HEK293 (cell line): ENCODE measurements at regions not wholly inside any gene's neighbourhood (a gene's known extent, or its start where the extent isn't known, plus 50 kb on each side); places are given as distances from the start of the nearest gene placed in this dataset.

Source experiments
- CTCF ChIA-PET: fragments of 350-600 bp; formaldehyde crosslinking; extraction: SDS; loops from one replicate; lab custom pipeline; 2021; ENCODE audit warnings: antibody characterized with exemption; lab: Yijun Ruan, JAX
- POLR2A ChIA-PET: fragments of 300-600 bp; formaldehyde crosslinking; extraction: SDS; loops from one replicate; lab custom pipeline; 2020; ENCODE audit warnings: antibody characterized with exemption, inconsistent platforms; lab: Yijun Ruan, JAX
- H3K27ac ChIP-seq: fragments of 200-500 bp; sonication (Bioruptor generic); 2 replicates; pipeline ENCODE4 v1.5.1; 2014; ENCODE audit warnings: low read depth, low read length, control low read depth, inconsistent platforms; ENCODE audit errors: extremely low read depth
- H3K36me3 ChIP-seq, 2 experiments: fragments of 200-500 bp in 1 of 2; sonication (Bioruptor generic) in 1 of 2; 1 replicate in 1 of 2; 2 replicates in 1 of 2; pipeline ENCODE4 v1.5.1; 2014 to 2017; ENCODE audit warnings: inconsistent platforms in 2 of 2, low read length in 2 of 2; ENCODE audit not compliant: control insufficient read depth in 2 of 2, insufficient read depth in 1 of 2
- H3K4me1 ChIP-seq: fragments of 200-500 bp; sonication (Bioruptor generic); 2 replicates; pipeline ENCODE4 v1.5.1; 2014; ENCODE audit warnings: mild to moderate bottlenecking, low read length, inconsistent platforms; ENCODE audit not compliant: control insufficient read depth, insufficient read depth
- H3K4me3 ChIP-seq: 2 replicates; pipeline ENCODE4 v1.5.1; 2011; ENCODE audit warnings: low read depth, mild to moderate bottlenecking, control low read depth, low read length, moderate library complexity
- H3K9me3 ChIP-seq: fragments of 200-500 bp; sonication (Bioruptor generic); 2 replicates; pipeline ENCODE4 v1.5.1; 2014; ENCODE audit warnings: low read depth, low read length, inconsistent platforms; ENCODE audit not compliant: control insufficient read depth, insufficient read depth
- FEZF1 ChIP-seq: fragments of 450-650 bp; formaldehyde crosslinking; IDR thresholded peaks from 2 replicates; pipeline ENCODE4 v1.5.1; 2016; ENCODE audit warnings: missing biosample characterization, missing genetic modification characterization
- HOXC10 ChIP-seq: sonication (generic); formaldehyde crosslinking; IDR thresholded peaks from 2 replicates; pipeline ENCODE4 v1.8.1; 2023; ENCODE audit warnings: mild to moderate bottlenecking, missing genetic modification reagents
- IKZF3 ChIP-seq: fragments of 450-650 bp; IDR thresholded peaks from 2 replicates; pipeline ENCODE4 v1.5.0; 2018; ENCODE audit warnings: missing biosample characterization, mild to moderate bottlenecking, missing genetic modification characterization, moderate library complexity
- KLF10 ChIP-seq: fragments of 450-650 bp; IDR thresholded peaks from 2 replicates; pipeline ENCODE4 v1.5.1; 2018; ENCODE audit warnings: missing biosample characterization, mild to moderate bottlenecking, missing genetic modification characterization
- KLF7 ChIP-seq: fragments of 450-650 bp; formaldehyde crosslinking; IDR thresholded peaks from 2 replicates; pipeline ENCODE4 v1.5.1; 2016; ENCODE audit warnings: missing biosample characterization, missing genetic modification characterization, borderline replicate concordance
- TRIM28 ChIP-seq: IDR thresholded peaks from 2 replicates; pipeline ENCODE4 v1.6.1; 2011; ENCODE audit warnings: low read length, control low read depth, borderline replicate concordance
- WT1 ChIP-seq: fragments of 450-650 bp; formaldehyde crosslinking; IDR thresholded peaks from 2 replicates; pipeline ENCODE4 v1.5.1; 2016; ENCODE audit warnings: missing biosample characterization, missing genetic modification characterization
- YY2 ChIP-seq: fragments of 450-650 bp; formaldehyde crosslinking; IDR thresholded peaks from 2 replicates; pipeline ENCODE4 v1.5.1; 2016; ENCODE audit warnings: missing biosample characterization, missing genetic modification characterization
- ZBTB17 ChIP-seq: fragments of 450-650 bp; formaldehyde crosslinking; IDR thresholded peaks from 2 replicates; pipeline ENCODE4 v1.5.1; 2016; ENCODE audit warnings: missing biosample characterization, missing genetic modification characterization
- ZBTB20 ChIP-seq: fragments of 450-650 bp; formaldehyde crosslinking; IDR thresholded peaks from 2 replicates; pipeline ENCODE4 v1.5.1; 2016; ENCODE audit warnings: missing biosample characterization, missing genetic modification characterization
- ZNF132 ChIP-seq: fragments of 450-650 bp; formaldehyde crosslinking; IDR thresholded peaks from 2 replicates; pipeline ENCODE4 v1.5.1; 2017; ENCODE audit warnings: missing biosample characterization, missing genetic modification characterization, borderline replicate concordance
- ZNF16 ChIP-seq: fragments of 450-650 bp; formaldehyde crosslinking; IDR thresholded peaks from 2 replicates; pipeline ENCODE4 v1.5.1; 2016; ENCODE audit warnings: low read depth, missing biosample characterization, missing genetic modification characterization
- ZNF169 ChIP-seq: fragments of 450-650 bp; formaldehyde crosslinking; IDR thresholded peaks from 2 replicates; pipeline ENCODE4 v1.5.1; 2016; ENCODE audit warnings: missing biosample characterization, missing genetic modification characterization
- ZNF214 ChIP-seq: fragments of 450-650 bp; formaldehyde crosslinking; IDR thresholded peaks from 2 replicates; pipeline ENCODE4 v1.5.1; 2017; ENCODE audit warnings: missing biosample characterization, mild to moderate bottlenecking, missing genetic modification characterization, borderline replicate concordance
- ZNF266 ChIP-seq: fragments of 450-650 bp; formaldehyde crosslinking; IDR thresholded peaks from 2 replicates; pipeline ENCODE4 v1.5.1; 2016; ENCODE audit warnings: missing biosample characterization, missing genetic modification characterization, low read depth
- ZNF621 ChIP-seq: fragments of 450-650 bp; formaldehyde crosslinking; IDR thresholded peaks from 2 replicates; pipeline ENCODE4 v1.5.1; 2017; ENCODE audit warnings: missing biosample characterization, missing genetic modification characterization
- ZNF624 ChIP-seq: fragments of 450-650 bp; formaldehyde crosslinking; IDR thresholded peaks from 2 replicates; pipeline ENCODE4 v1.5.1; 2017; ENCODE audit warnings: missing biosample characterization, missing genetic modification characterization
- ZNF660 ChIP-seq: fragments of 450-650 bp; IDR thresholded peaks from 2 replicates; pipeline ENCODE4 v1.5.1; 2018; ENCODE audit warnings: missing biosample characterization, mild to moderate bottlenecking, missing genetic modification characterization
- ZNF792 ChIP-seq: fragments of 450-650 bp; formaldehyde crosslinking; IDR thresholded peaks from 2 replicates; pipeline ENCODE4 v1.5.1; 2016; ENCODE audit warnings: missing biosample characterization, missing genetic modification characterization
- TF ChIP-seq, protein P1 (sequence below): fragments of 450-650 bp; formaldehyde crosslinking; IDR thresholded peaks from 2 replicates; pipeline ENCODE4 v1.5.1; 2016; ENCODE audit warnings: missing biosample characterization, missing genetic modification characterization
- TF ChIP-seq, protein P2 (sequence below): fragments of 450-650 bp; formaldehyde crosslinking; IDR thresholded peaks from 2 replicates; pipeline ENCODE4 v1.5.1; 2017; ENCODE audit warnings: missing biosample characterization, missing genetic modification characterization
- TF ChIP-seq, protein P3 (sequence below): fragments of 450-650 bp; formaldehyde crosslinking; IDR thresholded peaks from 2 replicates; pipeline ENCODE4 v1.5.1; 2016; ENCODE audit warnings: missing biosample characterization, missing genetic modification characterization
- TF ChIP-seq, protein P4 (sequence below): fragments of 450-650 bp; IDR thresholded peaks from 2 replicates; pipeline ENCODE4 v1.5.1; 2018; ENCODE audit warnings: missing biosample characterization, mild to moderate bottlenecking, missing genetic modification characterization

DNA sequence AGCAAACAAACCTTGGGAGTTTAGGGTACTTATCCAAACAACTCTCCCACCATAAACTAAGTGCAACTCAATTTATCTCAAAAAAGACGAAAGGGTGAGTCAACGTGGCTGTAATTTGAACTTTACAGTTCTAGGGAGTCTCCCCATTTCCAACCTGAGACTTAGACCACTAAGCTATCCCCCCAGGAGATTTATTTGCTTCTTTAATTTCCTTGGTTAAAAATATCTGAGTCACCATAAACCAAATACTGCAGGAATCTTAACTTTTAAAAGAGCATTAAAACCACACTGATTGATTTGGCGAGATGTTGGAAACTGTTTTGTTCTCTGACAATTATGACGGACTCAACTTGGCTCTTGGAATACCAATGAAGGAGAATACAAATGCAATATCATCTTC is 299.3 kb upstream of the SOX9 start:
- ChIA-PET POLR2A (no interaction called here), CTCF (interaction anchor here (0.7 to 1.3 kb wide), 3 partner anchors 11 to 310 kb away, joined by 3 to 6 read pairs (median 4); no protein-coding TSS in a partner anchor)
- Histone ChIP-seq H3K36me3 (no peaks in the 10 kb centered on the region), H3K9me3 (no peaks in the 10 kb centered on the region), H3K4me1 (peaks cover 10% of the 10 kb centered on the region; the same call in 1 of the 2 replicates), H3K4me3 (no peak overlapping the region), H3K27ac (no peak overlapping the region)
- no peak for TF ChIP-seq ZNF169 (tag by site-specific recombination)
- peak; percentile 90 for TF ChIP-seq WT1 (tag by site-specific recombination)
- TF ChIP-seq ZBTB17 (tag by site-specific recombination): no peak
- TF ChIP-seq, protein P1, sequence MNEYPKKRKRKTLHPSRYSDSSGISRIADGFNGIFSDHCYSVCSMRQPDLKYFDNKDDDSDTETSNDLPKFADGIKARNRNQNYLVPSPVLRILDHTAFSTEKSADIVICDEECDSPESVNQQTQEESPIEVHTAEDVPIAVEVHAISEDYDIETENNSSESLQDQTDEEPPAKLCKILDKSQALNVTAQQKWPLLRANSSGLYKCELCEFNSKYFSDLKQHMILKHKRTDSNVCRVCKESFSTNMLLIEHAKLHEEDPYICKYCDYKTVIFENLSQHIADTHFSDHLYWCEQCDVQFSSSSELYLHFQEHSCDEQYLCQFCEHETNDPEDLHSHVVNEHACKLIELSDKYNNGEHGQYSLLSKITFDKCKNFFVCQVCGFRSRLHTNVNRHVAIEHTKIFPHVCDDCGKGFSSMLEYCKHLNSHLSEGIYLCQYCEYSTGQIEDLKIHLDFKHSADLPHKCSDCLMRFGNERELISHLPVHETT (tag by site-specific recombination): no peak
- TF ChIP-seq ZNF621 (tag by site-specific recombination): no peak
- no peak for TF ChIP-seq YY2 (tag by site-specific recombination)
- peak; percentile 72 for TF ChIP-seq FEZF1 (tag by site-specific recombination)
- TF ChIP-seq, protein P2, sequence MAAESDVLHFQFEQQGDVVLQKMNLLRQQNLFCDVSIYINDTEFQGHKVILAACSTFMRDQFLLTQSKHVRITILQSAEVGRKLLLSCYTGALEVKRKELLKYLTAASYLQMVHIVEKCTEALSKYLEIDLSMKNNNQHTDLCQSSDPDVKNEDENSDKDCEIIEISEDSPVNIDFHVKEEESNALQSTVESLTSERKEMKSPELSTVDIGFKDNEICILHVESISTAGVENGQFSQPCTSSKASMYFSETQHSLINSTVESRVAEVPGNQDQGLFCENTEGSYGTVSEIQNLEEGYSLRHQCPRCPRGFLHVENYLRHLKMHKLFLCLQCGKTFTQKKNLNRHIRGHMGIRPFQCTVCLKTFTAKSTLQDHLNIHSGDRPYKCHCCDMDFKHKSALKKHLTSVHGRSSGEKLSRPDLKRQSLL: no peak
- no peak for TF ChIP-seq ZNF266
- no peak for TF ChIP-seq ZNF660 (tag by site-specific recombination)

DNA sequence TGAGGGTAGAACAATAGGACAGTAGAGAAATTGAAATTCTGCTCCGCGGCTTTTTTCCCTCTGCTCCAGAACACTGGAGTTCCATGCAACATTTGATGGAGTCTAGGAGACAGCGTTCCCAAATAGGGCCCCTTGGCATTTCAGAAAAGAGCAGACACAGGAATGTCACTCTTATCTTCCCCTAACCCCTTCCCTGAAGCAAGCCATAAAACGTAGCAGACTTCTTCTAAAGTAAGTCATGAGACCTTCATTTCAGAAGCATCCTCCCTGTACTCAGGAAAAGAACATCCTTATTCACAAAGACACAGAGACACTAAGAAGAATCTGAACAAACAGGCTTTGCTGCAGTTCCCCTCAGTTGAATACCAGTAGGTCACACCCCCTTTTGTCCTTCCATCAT is 296.1 kb upstream of the SOX9 start:
- Histone ChIP-seq H3K4me3 (no peak overlapping the region), H3K9me3 (no peaks in the 10 kb centered on the region)
- POLR2A ChIA-PET: no interaction called here
- TF ChIP-seq ZNF624 (tag by site-specific recombination) (no peak), ZNF792 (tag by site-specific recombination) (no peak), KLF10 (tag by site-specific recombination) (no peak), ZNF132 (tag by site-specific recombination) (no peak)
- TF ChIP-seq, all 188 proteins: peak for 0
- CTCF ChIA-PET: interaction anchor here (0.7 kb wide), 1 partner anchor 855 kb away, joined by 3 read pairs; no protein-coding TSS in a partner anchor
- Histone ChIP-seq H3K36me3 (no peaks in the 10 kb centered on the region), H3K27ac (no peak overlapping the region), H3K4me1 (peaks cover 13% of the 10 kb centered on the region)

DNA sequence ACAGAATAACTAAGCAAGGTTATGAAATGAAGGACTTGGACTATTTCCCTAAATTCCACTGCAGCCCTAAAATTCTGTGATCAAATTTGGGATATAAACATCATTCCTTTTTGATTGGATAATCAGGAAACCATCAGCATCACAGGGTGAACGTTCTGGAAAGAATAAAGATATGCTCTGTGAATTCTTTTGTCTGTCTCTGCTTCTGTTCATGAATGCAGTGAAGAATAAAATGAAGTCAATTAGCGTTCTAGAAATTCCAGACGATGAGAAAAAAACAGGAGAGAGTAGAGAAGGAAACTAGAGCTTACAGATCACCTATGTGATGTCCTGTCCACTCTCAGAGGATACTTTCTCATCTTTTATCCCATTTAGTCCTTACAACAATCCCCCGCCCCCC is 295.1 kb upstream of the SOX9 start:
- TF ChIP-seq KLF7 (tag by site-specific recombination) (no peak), ZNF16 (tag by site-specific recombination) (no peak)
- ChIA-PET POLR2A (no interaction called here), CTCF (interaction anchor here (0.6 kb wide), 1 partner anchor 544 kb away, joined by 3 read pairs; no protein-coding TSS in a partner anchor)
- Histone ChIP-seq H3K4me3 (no peak overlapping the region), H3K9me3 (no peaks in the 10 kb centered on the region), H3K27ac (no peak overlapping the region), H3K4me1 (peaks cover 13% of the 10 kb centered on the region), H3K36me3 (no peaks in the 10 kb centered on the region)

DNA sequence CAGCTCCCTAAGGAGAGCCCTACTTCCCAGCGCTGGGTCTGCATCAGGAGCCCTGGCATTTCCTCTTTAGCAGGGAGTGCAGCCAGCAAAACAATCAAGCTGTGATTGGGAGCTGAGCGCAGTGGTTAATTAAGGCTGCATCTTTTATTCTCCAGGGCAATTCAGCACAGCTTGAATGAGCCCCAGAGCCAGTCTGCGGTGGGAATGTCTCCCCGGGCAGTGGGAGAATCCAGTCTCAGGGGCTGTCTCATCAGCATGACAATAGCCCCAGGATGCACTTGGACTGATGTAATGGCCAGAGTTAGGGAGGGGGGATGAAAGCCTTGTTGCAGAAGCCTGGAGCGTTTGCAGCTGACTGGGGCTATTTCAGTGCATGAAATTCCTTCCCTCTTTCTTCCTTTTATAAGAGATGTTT is 292.6 kb upstream of the SOX9 start:
- Histone ChIP-seq H3K36me3 (no peaks in the 10 kb centered on the region), H3K9me3 (no peaks in the 10 kb centered on the region), H3K4me1 (peaks cover 6% of the 10 kb centered on the region), H3K27ac (no peak overlapping the region), H3K4me3 (no peak overlapping the region)
- CTCF ChIA-PET: interaction anchor here (0.6 kb wide), 2 partner anchors 45 to 334 kb away, joined by 3 read pairs; no protein-coding TSS in a partner anchor
- POLR2A ChIA-PET: no interaction called here
- TF ChIP-seq HOXC10 (CRISPR knock-in tag) (no peak), ZNF214 (no peak), IKZF3 (tag by site-specific recombination) (0 out of 2 replicates have a peak, but pooled peaks have one; percentile 43), ZBTB20 (0 out of 2 replicates have a peak, but pooled peaks have one; percentile 27), ZNF660 (tag by site-specific recombination) (0 out of 2 replicates have a peak, but pooled peaks have one; percentile 32), TRIM28 (0 out of 2 replicates have a peak, but pooled peaks have one; percentile 20)
- TF ChIP-seq, protein P3, sequence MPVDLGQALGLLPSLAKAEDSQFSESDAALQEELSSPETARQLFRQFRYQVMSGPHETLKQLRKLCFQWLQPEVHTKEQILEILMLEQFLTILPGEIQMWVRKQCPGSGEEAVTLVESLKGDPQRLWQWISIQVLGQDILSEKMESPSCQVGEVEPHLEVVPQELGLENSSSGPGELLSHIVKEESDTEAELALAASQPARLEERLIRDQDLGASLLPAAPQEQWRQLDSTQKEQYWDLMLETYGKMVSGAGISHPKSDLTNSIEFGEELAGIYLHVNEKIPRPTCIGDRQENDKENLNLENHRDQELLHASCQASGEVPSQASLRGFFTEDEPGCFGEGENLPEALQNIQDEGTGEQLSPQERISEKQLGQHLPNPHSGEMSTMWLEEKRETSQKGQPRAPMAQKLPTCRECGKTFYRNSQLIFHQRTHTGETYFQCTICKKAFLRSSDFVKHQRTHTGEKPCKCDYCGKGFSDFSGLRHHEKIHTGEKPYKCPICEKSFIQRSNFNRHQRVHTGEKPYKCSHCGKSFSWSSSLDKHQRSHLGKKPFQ (tag by site-specific recombination): no peak
- TF ChIP-seq, protein P4, sequence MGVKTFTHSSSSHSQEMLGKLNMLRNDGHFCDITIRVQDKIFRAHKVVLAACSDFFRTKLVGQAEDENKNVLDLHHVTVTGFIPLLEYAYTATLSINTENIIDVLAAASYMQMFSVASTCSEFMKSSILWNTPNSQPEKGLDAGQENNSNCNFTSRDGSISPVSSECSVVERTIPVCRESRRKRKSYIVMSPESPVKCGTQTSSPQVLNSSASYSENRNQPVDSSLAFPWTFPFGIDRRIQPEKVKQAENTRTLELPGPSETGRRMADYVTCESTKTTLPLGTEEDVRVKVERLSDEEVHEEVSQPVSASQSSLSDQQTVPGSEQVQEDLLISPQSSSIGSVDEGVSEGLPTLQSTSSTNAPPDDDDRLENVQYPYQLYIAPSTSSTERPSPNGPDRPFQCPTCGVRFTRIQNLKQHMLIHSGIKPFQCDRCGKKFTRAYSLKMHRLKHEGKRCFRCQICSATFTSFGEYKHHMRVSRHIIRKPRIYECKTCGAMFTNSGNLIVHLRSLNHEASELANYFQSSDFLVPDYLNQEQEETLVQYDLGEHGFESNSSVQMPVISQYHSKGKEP (tag by site-specific recombination): peak; percentile 21; the same call in 1 of the 2 replicates
